H7 (cell line): ENCODE measurements at regions not wholly inside any gene's neighbourhood (a gene's known extent, or its start where the extent isn't known, plus 50 kb on each side); places are given as distances from the start of the nearest gene placed in this dataset.
"Not testable (repeated sequence)": the region's sequence is repeated elsewhere in the genome, so short reads cannot be mapped to it uniquely, and the experiment has no call there.

Experiments used
- DNase-seq: peaks from one replicate; pipeline ENCODE4 v3.0.0; 2012
- H3K27me3 ChIP-seq: 2 replicates; pipeline ENCODE4 v1.6.0; 2011; ENCODE audit warnings: mild to moderate bottlenecking, low read length; ENCODE audit not compliant: control insufficient read depth, insufficient read depth
- H3K36me3 ChIP-seq: replicated peaks from 2 replicates; pipeline ENCODE4 v1.5.1; 2011; ENCODE audit warnings: low read length; ENCODE audit not compliant: control insufficient read depth, insufficient read depth
- H3K4me3 ChIP-seq: 2 replicates; pipeline ENCODE4 v1.5.1; 2011; ENCODE audit warnings: low read depth, mild to moderate bottlenecking, control low read depth, low read length, moderate library complexity; ENCODE audit not compliant: insufficient read depth

DNA sequence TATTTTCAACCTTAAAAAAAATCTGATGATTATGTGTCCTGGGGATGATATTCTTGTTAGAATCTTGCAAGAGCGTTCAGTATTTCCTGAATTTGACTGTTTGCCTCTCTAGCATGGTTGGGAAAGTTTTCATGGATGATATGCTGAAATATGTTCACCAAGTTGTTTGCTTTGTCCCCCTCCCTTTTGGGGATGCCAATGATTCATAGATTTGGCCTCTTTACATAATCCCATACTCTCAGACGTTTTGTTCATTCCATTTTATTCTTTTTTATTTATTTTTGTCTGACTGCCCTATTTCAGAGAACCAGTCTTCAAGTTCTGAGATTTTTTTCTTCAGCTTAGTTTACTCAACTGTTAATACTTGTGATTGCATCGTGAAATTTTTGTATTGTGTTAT is 415.1 kb downstream of the FAM47B start:
- no peaks in the 10 kb centered on the region for H3K27me3 ChIP-seq
- no peaks in the 10 kb centered on the region for H3K36me3 ChIP-seq
- H3K4me3 ChIP-seq, result no peak overlapping the region
- DNase-seq, result no peak

- no peak for DNase-seq
- Histone ChIP-seq H3K27me3 (no peaks in the 10 kb centered on the region), H3K36me3 (no peaks in the 10 kb centered on the region), H3K4me3 (no peak overlapping the region)
These were observed 420.3 kb downstream of the FAM47B start for GRCh38 chrX:35362866-35363265.

DNA sequence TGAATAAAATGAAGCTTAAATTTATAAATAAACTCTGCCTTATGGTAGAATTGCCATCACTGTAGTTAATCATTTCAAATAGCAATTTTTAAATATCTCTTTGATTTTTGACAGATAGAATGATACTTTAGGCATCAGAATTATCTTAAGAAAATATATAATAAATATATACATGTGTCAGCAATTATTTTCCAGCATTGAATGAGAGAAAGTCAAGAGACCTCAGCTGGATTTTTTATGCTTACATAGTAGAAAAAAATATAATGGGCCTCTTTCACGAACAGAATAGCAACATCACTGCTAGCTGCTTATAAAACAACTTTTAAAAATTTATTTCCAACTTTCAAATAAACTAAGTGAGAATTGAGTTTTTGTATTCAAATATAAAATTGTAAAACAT is 424.0 kb upstream of the MAGEB16 start:
- no peak for DNase-seq
- Histone ChIP-seq H3K4me3 (no peak overlapping the region), H3K36me3 (no peaks in the 10 kb centered on the region), H3K27me3 (no peaks in the 10 kb centered on the region)

GRCh38 chrX:35380808-35381700 is 417.1 kb upstream of the MAGEB16 start:
- Histone ChIP-seq H3K4me3 (no peak overlapping the region), H3K36me3 (no peaks in the 10 kb centered on the region), H3K27me3 (no peaks in the 10 kb centered on the region)
- peak; percentile 6 for DNase-seq

GRCh38 chrX:35381709-35382108 is 416.4 kb upstream of the MAGEB16 start:
- H3K4me3 ChIP-seq, H3K27me3 ChIP-seq, DNase-seq, H3K36me3 ChIP-seq: not testable (repeated sequence)

DNA sequence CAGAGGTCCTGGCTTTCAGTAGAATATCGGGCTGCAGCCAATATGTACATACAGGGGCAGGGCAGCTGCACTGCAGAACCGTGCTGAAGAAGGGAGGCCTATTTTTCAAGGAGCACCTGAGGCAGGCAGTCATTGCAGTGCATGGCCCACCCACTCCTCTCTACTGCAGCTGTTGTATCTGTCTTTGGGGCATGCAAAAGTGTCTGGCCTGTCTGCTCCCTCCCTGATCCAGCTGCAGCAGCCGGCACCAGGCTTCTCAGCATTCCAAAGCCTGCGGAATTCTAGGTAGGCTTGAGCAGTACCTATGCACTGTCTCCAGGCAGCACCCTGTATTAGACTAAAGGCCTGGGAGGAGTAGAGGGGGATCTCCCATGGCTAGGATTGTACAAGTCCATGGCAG is 415.2 kb upstream of the MAGEB16 start:
- Histone ChIP-seq H3K27me3 (no peaks in the 10 kb centered on the region), H3K36me3 (no peaks in the 10 kb centered on the region)
- no peak for DNase-seq

GRCh38 chrX:35392232-35392631 is 405.9 kb upstream of the MAGEB16 start:
- no peak overlapping the region for H3K4me3 ChIP-seq
- no peak for DNase-seq
- no peaks in the 10 kb centered on the region for H3K27me3 ChIP-seq
- no peaks in the 10 kb centered on the region for H3K36me3 ChIP-seq

More for the DNA sequence above, 415.2 kb upstream of the MAGEB16 start:
- no peak overlapping the region for H3K4me3 ChIP-seq

DNA sequence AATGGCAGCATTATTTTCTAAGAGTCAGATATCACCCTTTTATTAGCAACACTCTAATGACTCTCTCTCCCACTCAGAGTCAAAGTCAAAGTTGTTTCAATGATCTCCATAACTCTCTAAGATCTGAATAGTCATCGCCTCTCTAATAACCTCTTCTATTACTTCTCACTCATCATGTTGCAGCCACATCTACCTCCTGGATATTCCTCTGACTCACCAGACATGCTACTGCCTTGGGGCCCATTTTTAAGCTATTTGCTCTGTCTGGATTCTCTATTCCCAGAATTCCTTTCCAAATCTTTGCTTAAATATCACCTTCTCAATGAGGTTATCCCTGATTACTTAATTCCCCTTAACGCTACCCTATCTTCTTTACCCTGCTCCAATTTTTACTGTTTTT is 391.8 kb upstream of the MAGEB16 start:
- no peak overlapping the region for H3K4me3 ChIP-seq
- no peak for DNase-seq
- no peaks in the 10 kb centered on the region for H3K27me3 ChIP-seq
- no peaks in the 10 kb centered on the region for H3K36me3 ChIP-seq

DNA sequence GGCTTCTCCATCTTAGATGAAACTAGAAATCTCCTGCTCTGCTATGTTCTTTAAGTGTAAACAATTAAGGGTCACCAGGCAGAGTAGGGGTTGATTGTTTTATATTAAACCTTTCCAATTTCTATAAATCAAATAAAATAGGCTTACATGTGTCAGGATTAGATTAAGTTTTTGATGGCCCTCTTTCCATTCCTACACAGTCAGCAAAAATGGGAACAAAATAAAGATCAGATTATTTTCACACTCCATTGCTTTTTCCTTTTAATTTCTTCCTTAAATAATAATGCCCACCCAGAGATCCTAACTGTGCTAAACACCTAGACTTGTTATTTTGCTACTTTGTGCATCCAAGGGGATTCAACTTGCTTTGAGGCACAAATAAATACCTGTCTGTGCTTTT is 381.4 kb upstream of the MAGEB16 start:
- H3K27me3 ChIP-seq, result no peaks in the 10 kb centered on the region
- no peak overlapping the region for H3K4me3 ChIP-seq
- no peaks in the 10 kb centered on the region for H3K36me3 ChIP-seq
- no peak for DNase-seq

- Histone ChIP-seq H3K36me3 (no peaks in the 10 kb centered on the region), H3K27me3 (no peaks in the 10 kb centered on the region), H3K4me3 (no peak overlapping the region)
- DNase-seq, result no peak
These were observed 366.1 kb upstream of the MAGEB16 start for GRCh38 chrX:35432056-35432455.

DNA sequence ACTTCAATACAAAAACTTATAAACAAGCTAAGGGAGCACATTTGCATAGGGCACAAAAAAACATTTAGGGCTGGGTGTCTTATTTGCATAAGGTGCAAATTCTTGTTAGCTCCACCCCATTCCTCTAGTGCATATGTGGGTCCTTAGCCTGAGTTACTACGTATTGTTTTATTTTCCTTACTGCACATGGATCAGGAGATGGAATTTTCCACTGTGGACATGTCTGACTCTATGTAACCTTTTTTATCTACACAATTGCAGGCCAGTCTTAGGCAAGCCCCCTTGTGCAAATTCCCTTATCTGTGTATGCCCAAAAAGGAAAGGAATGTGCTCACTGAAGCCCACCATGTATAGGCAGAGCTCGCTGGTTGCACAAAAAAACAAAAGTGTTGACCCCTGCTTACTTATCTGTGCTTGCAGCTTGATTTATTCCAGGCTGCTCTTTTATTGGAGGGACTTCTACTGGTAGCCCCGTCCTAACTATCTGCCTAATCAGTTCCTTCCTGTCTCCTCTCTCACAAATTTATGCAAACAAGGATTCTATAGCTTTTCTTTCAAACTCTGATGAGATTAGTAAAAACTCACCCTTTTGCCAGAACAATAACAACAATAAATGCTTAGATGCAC is 359.0 kb upstream of the MAGEB16 start:
- no peaks in the 10 kb centered on the region for H3K36me3 ChIP-seq
- no peaks in the 10 kb centered on the region for H3K27me3 ChIP-seq

DNA sequence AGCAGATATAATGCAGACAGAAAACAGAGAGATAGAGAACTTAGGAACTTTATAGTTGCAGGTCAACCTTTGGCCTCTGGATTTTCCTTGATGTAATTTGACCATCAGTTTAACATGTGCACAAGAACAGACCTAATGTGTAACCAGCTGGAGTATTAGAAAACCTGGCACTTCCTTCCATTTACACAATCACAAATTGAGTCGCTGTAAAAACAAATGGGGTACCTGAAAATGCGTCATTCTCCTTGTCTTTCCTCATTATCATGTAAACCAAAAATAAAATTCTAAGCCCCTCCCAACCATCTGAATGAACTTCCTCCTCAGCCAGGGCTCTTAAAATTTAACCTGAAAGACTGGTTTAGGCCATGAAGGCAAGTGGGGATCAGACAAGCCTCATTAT is 358.4 kb upstream of the MAGEB16 start:
- DNase-seq, result no peak
- H3K4me3 ChIP-seq, result no peak overlapping the region
- no peaks in the 10 kb centered on the region for H3K36me3 ChIP-seq
- no peaks in the 10 kb centered on the region for H3K27me3 ChIP-seq

More for the DNA sequence above, 359.0 kb upstream of the MAGEB16 start:
- H3K4me3 ChIP-seq, result no peak overlapping the region
- DNase-seq, result no peak

GRCh38 chrX:35442421-35442820 is 355.7 kb upstream of the MAGEB16 start:
- no peaks in the 10 kb centered on the region for H3K27me3 ChIP-seq
- no peak overlapping the region for H3K4me3 ChIP-seq
- no peaks in the 10 kb centered on the region for H3K36me3 ChIP-seq
- no peak for DNase-seq

DNA sequence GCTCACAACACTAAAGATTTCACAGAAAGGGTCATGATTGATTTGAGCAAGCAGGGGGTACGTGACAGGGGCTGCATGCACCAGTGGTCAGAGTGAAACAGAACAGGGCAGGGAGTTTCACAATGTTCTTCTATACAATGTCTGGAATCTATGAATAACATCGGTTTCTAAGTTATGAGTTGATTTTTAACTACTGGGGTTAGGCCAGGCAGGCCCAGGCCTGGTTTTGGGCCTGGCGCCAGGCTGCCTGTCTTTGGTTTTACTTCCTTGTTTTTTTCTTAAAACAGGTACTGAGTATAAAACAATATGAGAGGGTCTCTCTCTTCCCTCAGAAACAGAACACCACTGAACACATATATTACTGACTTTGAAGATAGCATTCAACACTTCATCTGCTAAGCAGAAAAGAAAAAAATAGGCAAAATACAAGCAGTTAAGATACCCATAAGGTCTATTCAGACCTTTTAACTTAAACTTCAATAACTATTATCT is 355.0 kb upstream of the MAGEB16 start:
- H3K27me3 ChIP-seq, H3K4me3 ChIP-seq, DNase-seq, H3K36me3 ChIP-seq: not testable (repeated sequence)

DNA sequence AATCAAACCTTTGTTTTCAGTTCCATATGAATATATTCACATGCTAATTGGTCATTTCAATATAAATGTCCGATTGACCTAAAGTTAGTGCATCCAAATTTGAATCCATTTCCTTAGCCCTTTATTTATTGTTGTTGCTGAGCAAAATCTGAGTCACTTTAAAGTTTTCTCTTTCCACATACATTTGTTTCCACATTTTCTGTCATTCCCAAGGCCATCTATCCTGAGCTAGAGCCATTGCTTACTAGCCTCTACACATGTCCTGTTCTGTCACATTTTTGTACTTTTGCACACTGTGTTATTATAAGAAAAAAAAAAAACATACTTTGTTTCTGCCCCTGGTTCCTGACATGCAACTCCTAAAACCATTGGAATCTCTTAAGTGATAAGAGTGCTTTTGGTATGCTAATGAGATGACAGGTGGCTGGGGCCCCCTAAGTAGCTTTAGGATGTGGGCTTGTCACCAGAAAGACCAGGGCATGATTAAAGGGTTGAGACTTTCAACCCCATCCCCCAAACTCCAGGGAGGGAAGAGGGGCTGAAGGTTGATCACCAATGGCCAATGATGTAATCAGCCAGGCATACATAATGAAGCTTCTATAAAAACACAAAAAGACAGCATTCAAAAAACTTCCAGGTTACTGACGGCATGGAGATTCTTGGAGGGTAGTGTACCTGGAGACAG is 353.3 kb upstream of the MAGEB16 start:
- no peaks in the 10 kb centered on the region for H3K27me3 ChIP-seq
- H3K4me3 ChIP-seq, result no peak overlapping the region
- peak; percentile 4 for DNase-seq
- H3K36me3 ChIP-seq, result no peaks in the 10 kb centered on the region
